BJ (cell line): ENCODE measurements at regions not wholly inside any gene's neighbourhood (a gene's known extent, or its start where the extent isn't known, plus 50 kb on each side); places are given as distances from the start of the nearest gene placed in this dataset.

Source experiments
- CTCF ChIA-PET: fragments of 350-600 bp; formaldehyde crosslinking; extraction: SDS; loops from one replicate; lab custom pipeline; 2021; ENCODE audit warnings: antibody characterized with exemption, inconsistent platforms; lab: Yijun Ruan, JAX
- POLR2A ChIA-PET: fragments of 300-600 bp; sonication (Branson Sonifier 250); formaldehyde crosslinking; extraction: SDS; loops from one replicate; lab custom pipeline; 2021; ENCODE audit warnings: antibody characterized with exemption; lab: Charles Lee
- DNase-seq: peaks from one replicate; pipeline ENCODE4 v3.0.0-alpha.2; 2011; ENCODE audit warnings: low read depth
- H3K27me3 ChIP-seq: 2 replicates; pipeline ENCODE4 v1.6.0; 2011; ENCODE audit warnings: low read length; ENCODE audit not compliant: control insufficient read depth, insufficient read depth
- H3K36me3 ChIP-seq: 2 replicates; pipeline ENCODE4 v1.5.1; 2011; ENCODE audit warnings: low read length; ENCODE audit not compliant: control insufficient read depth, insufficient read depth
- H3K4me3 ChIP-seq: 2 replicates; pipeline ENCODE4 v1.5.1; 2011; ENCODE audit warnings: low read depth, mild to moderate bottlenecking, control low read depth, low read length
- TF ChIP-seq, protein P1 (sequence below): IDR thresholded peaks from 2 replicates; pipeline ENCODE4 v1.5.1; 2011; ENCODE audit warnings: low read depth, mild to moderate bottlenecking, control low read depth, inconsistent platforms, low read length, moderate library complexity; ENCODE audit not compliant: insufficient read depth

DNA sequence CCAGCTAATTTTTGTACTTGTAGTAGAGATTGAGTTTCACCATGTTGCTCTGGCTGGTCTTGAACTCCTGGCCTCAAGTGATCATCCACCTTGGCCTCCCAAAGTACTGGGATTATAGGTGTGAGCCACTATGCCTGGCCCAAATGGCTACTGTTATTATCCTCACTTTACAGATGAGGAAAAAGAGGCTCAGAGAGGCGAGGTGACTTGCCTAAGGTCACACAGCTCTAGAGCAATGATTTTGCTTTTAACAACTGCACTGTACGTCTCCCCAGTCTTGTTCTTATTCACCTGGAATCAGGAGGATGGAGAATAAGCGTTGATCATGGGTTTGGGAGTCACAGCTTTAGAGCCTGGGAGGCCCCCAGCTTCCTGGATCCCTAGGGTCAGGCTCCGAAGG lies 69.8 kb upstream of the NCOR2 start:
- POLR2A ChIA-PET = no interaction called here
- Histone ChIP-seq H3K36me3 (no peaks in the 10 kb centered on the region), H3K4me3 (no peak overlapping the region), H3K27me3 (no peaks in the 10 kb centered on the region)
- no peak for DNase-seq
- CTCF ChIA-PET = interaction anchor here (2.2 kb wide), 1 partner anchor 19 kb away, joined by 8 read pairs; no protein-coding TSS in a partner anchor
- TF ChIP-seq, protein P1, sequence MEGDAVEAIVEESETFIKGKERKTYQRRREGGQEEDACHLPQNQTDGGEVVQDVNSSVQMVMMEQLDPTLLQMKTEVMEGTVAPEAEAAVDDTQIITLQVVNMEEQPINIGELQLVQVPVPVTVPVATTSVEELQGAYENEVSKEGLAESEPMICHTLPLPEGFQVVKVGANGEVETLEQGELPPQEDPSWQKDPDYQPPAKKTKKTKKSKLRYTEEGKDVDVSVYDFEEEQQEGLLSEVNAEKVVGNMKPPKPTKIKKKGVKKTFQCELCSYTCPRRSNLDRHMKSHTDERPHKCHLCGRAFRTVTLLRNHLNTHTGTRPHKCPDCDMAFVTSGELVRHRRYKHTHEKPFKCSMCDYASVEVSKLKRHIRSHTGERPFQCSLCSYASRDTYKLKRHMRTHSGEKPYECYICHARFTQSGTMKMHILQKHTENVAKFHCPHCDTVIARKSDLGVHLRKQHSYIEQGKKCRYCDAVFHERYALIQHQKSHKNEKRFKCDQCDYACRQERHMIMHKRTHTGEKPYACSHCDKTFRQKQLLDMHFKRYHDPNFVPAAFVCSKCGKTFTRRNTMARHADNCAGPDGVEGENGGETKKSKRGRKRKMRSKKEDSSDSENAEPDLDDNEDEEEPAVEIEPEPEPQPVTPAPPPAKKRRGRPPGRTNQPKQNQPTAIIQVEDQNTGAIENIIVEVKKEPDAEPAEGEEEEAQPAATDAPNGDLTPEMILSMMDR = no peak

DNA sequence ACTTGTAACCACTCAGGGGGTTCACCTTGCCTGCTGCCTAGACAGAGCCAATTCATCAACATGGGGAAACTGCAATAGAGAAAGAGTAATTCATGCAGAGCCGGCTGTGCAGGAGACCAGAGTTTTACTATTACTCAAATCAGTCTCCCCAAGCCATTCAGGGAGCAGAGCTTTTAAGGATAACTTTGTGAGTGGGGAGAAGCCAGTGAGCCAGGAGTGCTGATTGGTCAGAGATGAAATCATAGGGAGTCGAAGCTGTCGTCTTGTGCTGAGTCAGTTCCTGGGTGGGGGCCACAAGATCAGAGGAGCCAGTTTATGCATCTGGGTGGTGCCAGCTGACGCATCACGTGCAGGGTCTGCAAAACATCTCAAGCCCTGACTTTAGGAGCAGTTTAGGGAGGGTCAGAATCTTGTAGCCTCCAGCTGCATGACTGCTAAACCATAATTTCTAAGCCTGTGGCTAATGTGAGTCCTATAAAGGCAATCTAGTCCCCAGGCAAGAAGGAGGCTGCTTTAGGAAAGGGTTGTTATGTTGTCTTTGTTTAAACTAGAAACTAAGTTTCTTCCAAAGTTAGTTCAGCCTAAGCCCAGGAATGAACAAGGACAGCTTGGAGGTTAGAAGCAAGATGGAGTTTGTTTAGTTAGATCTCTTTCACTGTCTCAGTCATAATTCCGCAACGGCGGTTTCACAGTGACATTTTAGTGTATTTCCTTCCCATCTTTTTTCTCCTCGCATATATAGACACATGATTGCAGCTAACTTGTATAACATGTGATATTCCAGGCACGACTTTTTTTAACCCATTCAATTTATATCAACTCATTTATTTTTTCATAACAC lies 68.9 kb upstream of the NCOR2 start:
- TF ChIP-seq, protein P1 = no peak
- DNase-seq = no peak
- ChIA-PET CTCF (interaction anchor here (0.6 to 2.2 kb wide), 4 partner anchors 19 to 58 kb away, joined by 3 to 8 read pairs (median 4); no protein-coding TSS in a partner anchor), POLR2A (no interaction called here)
- Histone ChIP-seq H3K36me3 (no peaks in the 10 kb centered on the region), H3K4me3 (no peak overlapping the region), H3K27me3 (no peaks in the 10 kb centered on the region)

DNA sequence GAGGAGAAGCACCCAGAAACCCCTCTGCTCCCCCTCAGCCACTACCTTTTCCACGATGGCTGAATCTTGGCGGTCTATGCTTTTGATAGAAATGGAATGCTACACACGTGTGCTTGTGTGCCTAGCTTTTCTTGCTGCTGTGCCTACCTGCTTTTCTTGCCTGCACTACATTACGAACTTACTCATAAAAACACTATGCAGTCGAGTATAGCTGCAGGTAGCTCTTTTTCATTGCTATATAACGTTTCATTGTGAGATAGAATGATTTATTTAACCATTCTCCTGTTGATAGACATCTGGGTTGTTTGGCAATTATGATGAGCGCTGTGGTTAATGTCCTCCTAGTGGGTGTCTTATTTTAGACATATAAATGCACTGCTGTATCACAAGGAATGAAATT lies 67.9 kb upstream of the NCOR2 start:
- H3K36me3 ChIP-seq = no peaks in the 10 kb centered on the region
- no peak overlapping the region for H3K4me3 ChIP-seq
- ChIA-PET CTCF (interaction anchor here (1.1 to 1.3 kb wide), 2 partner anchors 26 to 60 kb away, joined by 3 to 5 read pairs; no protein-coding TSS in a partner anchor), POLR2A (no interaction called here)
- no peaks in the 10 kb centered on the region for H3K27me3 ChIP-seq
- TF ChIP-seq, protein P1 = no peak
- DNase-seq = no peak

DNA sequence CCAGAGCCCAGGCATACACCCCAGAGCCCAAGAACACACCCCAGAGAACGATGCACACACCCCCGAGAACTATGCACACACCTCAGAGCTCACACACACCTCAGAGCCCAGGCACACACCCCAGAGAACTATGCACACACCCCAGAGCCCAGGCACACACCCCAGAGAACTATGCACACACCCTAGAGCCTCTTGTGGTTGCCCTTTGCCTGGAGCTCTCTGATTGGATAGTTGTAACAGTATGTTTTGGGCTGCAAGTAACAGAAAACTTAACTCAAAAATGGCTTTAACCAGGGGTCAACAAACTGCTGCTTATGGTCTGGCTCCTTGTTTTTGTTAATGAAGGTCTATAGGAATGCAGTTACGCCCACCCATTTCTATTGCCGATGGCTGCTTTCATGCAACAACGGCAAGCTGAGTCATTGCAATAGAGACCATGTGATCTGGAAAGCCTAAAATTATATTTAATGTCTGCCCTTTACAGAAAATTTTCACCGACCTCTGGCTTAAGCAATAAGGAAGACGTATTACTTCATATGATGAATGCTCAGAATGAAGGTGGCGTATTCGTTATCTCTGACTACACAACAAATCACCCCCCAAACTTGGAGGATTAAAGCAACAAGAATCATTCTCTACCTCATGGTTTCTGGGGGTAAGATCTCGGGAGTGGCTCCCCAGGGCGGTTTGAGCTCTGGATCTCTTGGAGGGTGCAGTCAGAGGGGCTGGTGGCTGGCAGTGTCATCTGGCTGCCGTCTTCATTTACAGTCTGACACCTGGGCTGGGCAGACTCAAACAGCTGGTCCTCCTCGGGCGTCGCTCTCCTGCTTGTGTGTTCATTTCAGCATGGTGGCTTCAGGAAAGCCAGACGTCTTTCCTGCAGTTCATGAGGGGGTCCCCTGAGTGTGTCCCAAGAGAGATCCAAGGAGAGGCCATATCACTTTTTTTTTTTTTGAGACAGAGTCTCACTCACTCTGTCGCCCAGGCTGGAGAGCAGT lies 66.3 kb upstream of the NCOR2 start:
- Histone ChIP-seq H3K4me3 (no peak overlapping the region), H3K27me3 (no peaks in the 10 kb centered on the region), H3K36me3 (no peaks in the 10 kb centered on the region)
- TF ChIP-seq, protein P1 = no peak
- DNase-seq = no peak
- CTCF ChIA-PET = interaction anchor here (1.3 kb wide), 1 partner anchor 28 kb away, joined by 5 read pairs; no protein-coding TSS in a partner anchor
- POLR2A ChIA-PET = no interaction called here
